NT2/D1 (cell line): ENCODE measurements at regions not wholly inside any gene's neighbourhood (a gene's known extent, or its start where the extent isn't known, plus 50 kb on each side); places are given as distances from the start of the nearest gene placed in this dataset.

Experiments used
- SUZ12 ChIP-seq: IDR thresholded peaks from 2 replicates; pipeline ENCODE4 v1.6.1; 2011; ENCODE audit not compliant: insufficient read length, insufficient read depth; ENCODE audit errors: extremely low read depth
- YY1 ChIP-seq: IDR thresholded peaks from 2 replicates; pipeline ENCODE4 v1.6.1; 2011; ENCODE audit not compliant: insufficient read length, insufficient read depth
- ZNF274 ChIP-seq: IDR thresholded peaks from 2 replicates; pipeline ENCODE4 v1.6.1; 2011; ENCODE audit warnings: mild to moderate bottlenecking, low read depth, low read length

DNA sequence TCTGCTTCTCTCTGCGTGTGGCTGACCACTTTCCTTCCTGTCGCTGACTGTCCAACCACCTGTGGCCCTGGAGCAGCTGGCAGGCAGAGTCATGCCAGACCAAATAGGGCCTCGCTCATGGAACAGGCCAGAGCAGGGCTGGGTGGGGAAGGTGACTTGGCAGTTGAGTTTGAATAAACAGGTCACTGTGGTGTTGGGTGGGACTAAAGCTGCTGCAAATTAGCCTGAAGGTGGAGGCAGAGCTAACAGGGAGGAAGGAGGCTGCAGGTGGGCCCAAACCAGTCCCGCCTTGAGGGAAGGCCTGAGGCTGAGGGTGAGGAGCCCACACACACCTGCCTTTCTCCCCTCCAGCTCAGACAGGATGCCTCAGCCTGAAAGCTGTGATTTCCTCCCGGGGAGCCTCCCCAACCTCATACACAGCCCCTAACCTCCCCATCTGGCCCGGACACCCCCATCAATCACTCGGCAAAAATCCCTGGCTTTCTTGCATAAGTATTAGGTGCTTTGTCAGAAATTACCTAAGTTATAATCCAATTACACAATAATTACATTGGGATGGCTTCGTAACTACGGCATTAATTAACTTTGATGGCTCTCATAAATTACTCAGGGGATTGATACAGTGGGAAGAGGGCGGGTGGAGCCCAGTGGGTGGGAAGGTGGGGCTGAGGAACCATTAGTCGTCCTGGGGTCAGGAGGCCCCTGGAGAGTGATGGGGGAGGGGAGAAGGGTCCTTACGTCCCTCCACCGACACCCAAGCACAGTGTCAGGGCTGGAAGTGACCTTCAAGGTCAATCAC lies 97.7 kb upstream of the PCBD1 start:
- TF ChIP-seq ZNF274: no peak
- TF ChIP-seq YY1: no peak
- TF ChIP-seq SUZ12: no peak
